Uterus (tissue), 3 donors: ENCODE measurements at regions not wholly inside any gene's neighbourhood (a gene's known extent, or its start where the extent isn't known, plus 50 kb on each side); places are given as distances from the start of the nearest gene placed in this dataset.

Experiments
- DNase-seq, 2 donors: peaks; one replicate each; pipeline ENCODE4 v3.0.0-alpha.2; 2019 to 2020
- H3K27ac ChIP-seq, 2 donors: fragments of 200-600 bp; sonication (generic); 1 replicate in 1 of 2; 2 replicates in 1 of 2; pipeline ENCODE4 v1.5.1; 2016 to 2018
- H3K27me3 ChIP-seq, 2 donors: fragments of 200-600 bp; sonication (generic); one replicate each; pipeline ENCODE4 v1.5.1; 2018 to 2019; ENCODE audit warnings: control low read depth in 1 of 2
- H3K36me3 ChIP-seq, 2 donors: fragments of 200-600 bp; sonication (generic); one replicate each; pipeline ENCODE4 v1.5.1; 2019; ENCODE audit warnings: control low read depth in 1 of 2
- H3K4me1 ChIP-seq, 2 donors: fragments of 200-600 bp; sonication (generic); one replicate each; pipeline ENCODE4 v1.5.1; 2018 to 2019; ENCODE audit warnings: control low read depth in 1 of 2
- H3K4me3 ChIP-seq, 2 donors: fragments of 200-600 bp; sonication (generic); 1 replicate in 1 of 2; 2 replicates in 1 of 2; pipeline ENCODE4 v1.5.1; 2018 to 2019; ENCODE audit warnings: mild to moderate bottlenecking in 1 of 2
- H3K9me3 ChIP-seq, 2 donors: fragments of 200-600 bp; sonication (generic); one replicate each; pipeline ENCODE4 v1.5.1; 2019; ENCODE audit warnings: control low read depth in 1 of 2
- CTCF ChIP-seq, 4 experiments: fragments of 200-600 bp in 2 of 4; fragments of 450-650 bp in 2 of 4; sonication (generic) in 2 of 4; IDR thresholded peaks; one replicate each; pipeline ENCODE4 v1.5.1; 2016 to 2019; ENCODE audit warnings: antibody characterized with exemption in 4 of 4, mild to moderate bottlenecking in 2 of 4, moderate library complexity in 1 of 4
- POLR2A ChIP-seq, 2 donors: fragments of 450-650 bp; IDR thresholded peaks; one replicate each; pipeline ENCODE4 v1.6.1; 2016; ENCODE audit warnings: antibody characterized with exemption in 2 of 2, mild to moderate bottlenecking in 1 of 2, moderate library complexity in 1 of 2
- intact Hi-C: fragments of 100-400 bp; cut with DNase I; formaldehyde crosslinking; loops from one replicate; pipeline ENCODE4 v1.15.1; 2023; ENCODE audit warnings: low total_unique reads
- donor health status: DM: yes; HTN: yes; CAD: no.

GRCh38 chr7:114364151-114364550 is 50.5 kb upstream of the FOXP2 start:
- TF ChIP-seq CTCF (IDR thresholded peaks at IDR 0.05) (no peak), POLR2A (IDR thresholded peaks at IDR 0.05) (no peak)
- no peaks in the 10 kb centered on the region for H3K9me3 ChIP-seq
- H3K27ac ChIP-seq = no peak overlapping the region
- H3K4me1 ChIP-seq = no peaks in the 10 kb centered on the region
- H3K27me3 ChIP-seq = no peaks in the 10 kb centered on the region
- no peak for DNase-seq
- no peaks in the 10 kb centered on the region for H3K36me3 ChIP-seq
- intact Hi-C loops = no loop called here
- no peak overlapping the region for H3K4me3 ChIP-seq

GRCh38 chr7:114363292-114363691 is 51.3 kb upstream of the FOXP2 start:
- Histone ChIP-seq H3K4me3 (no peak overlapping the region), H3K36me3 (no peaks in the 10 kb centered on the region), H3K4me1 (no peaks in the 10 kb centered on the region), H3K27me3 (no peaks in the 10 kb centered on the region), H3K27ac (no peak overlapping the region), H3K9me3 (no peaks in the 10 kb centered on the region)
- no peak for TF ChIP-seq CTCF (IDR thresholded peaks at IDR 0.05)
- TF ChIP-seq POLR2A (IDR thresholded peaks at IDR 0.05) = no peak
- no peak for DNase-seq
- intact Hi-C loops = no loop called here

- Histone ChIP-seq H3K9me3 (no peaks in the 10 kb centered on the region), H3K36me3 (no peaks in the 10 kb centered on the region), H3K27ac (no peak overlapping the region), H3K4me1 (no peaks in the 10 kb centered on the region), H3K4me3 (no peak overlapping the region), H3K27me3 (no peaks in the 10 kb centered on the region)
- intact Hi-C loops = no loop called here
- DNase-seq = no peak
- TF ChIP-seq POLR2A (IDR thresholded peaks at IDR 0.05) (no peak), CTCF (IDR thresholded peaks at IDR 0.05) (no peak)
Measured at GRCh38 chr7:114358911-114359310, 55.7 kb upstream of the FOXP2 start.

GRCh38 chr7:114356133-114356532 is 58.5 kb upstream of the FOXP2 start:
- Histone ChIP-seq H3K4me1 (no peaks in the 10 kb centered on the region), H3K27ac (no peak overlapping the region), H3K27me3 (no peaks in the 10 kb centered on the region), H3K36me3 (peaks cover 0 to 2% of the 10 kb centered on the region in 2 donors), H3K9me3 (no peaks in the 10 kb centered on the region), H3K4me3 (no peak overlapping the region)
- intact Hi-C loops = no loop called here
- TF ChIP-seq CTCF (IDR thresholded peaks at IDR 0.05) (no peak), POLR2A (IDR thresholded peaks at IDR 0.05) (no peak)
- no peak for DNase-seq

- Histone ChIP-seq H3K4me1 (no peaks in the 10 kb centered on the region), H3K4me3 (no peak overlapping the region), H3K27me3 (no peaks in the 10 kb centered on the region), H3K9me3 (no peaks in the 10 kb centered on the region), H3K36me3 (peaks cover 0 to 3% of the 10 kb centered on the region in 2 donors), H3K27ac (no peak overlapping the region)
- intact Hi-C loops = no loop called here
- TF ChIP-seq POLR2A (IDR thresholded peaks at IDR 0.05) (no peak), CTCF (IDR thresholded peaks at IDR 0.05) (no peak)
- no peak for DNase-seq
Measured at GRCh38 chr7:114354306-114354705, 60.3 kb upstream of the FOXP2 start.
